ENCODE measurements at regions not wholly inside any gene's neighbourhood (a gene's known extent, or its start where the extent isn't known, plus 50 kb on each side); places are given as distances from the start of the nearest gene placed in this dataset.

DNA sequence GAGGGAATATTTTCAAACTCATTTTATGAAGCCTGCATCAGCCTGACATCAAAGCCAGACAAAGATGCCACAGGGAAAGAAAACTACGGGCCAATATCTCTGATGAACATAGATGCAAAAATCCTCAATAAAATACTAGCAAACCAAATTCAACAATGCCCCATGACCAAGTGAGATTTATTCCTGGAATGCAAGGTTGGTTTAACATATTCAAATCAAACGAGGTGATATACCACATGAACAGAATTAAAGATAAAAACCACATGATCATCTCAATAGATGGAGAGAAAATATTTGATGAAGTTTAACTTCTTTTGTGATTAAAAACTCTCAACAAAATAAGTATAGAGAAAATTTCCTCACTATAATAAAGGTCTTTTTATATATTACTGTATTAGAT, 792.0 kb upstream of the ZNF608 start:
- Histone ChIP-seq H3K4me3 (no peak overlapping the region), H3K4me1 (peaks cover 4% of the 10 kb centered on the region), H3K9me3 (peaks cover 9% of the 10 kb centered on the region), H3K27me3 (no peaks in the 10 kb centered on the region), H3K27ac (no peak overlapping the region), H3K36me3 (no peaks in the 10 kb centered on the region)
- WGBS, result 94% methylated on average over 2 of the region's 2 CpGs
- TF ChIP-seq CTCF (IDR thresholded peaks at IDR 0.05) (no peak), POLR2A (IDR thresholded peaks at IDR 0.05) (no peak), EP300 (IDR thresholded peaks at IDR 0.05) (no peak), POLR2AphosphoS5 (IDR thresholded peaks at IDR 0.05) (no peak)
- no peak for DNase-seq (ENCODE audit: low spot score in 2 of 2)

DNA sequence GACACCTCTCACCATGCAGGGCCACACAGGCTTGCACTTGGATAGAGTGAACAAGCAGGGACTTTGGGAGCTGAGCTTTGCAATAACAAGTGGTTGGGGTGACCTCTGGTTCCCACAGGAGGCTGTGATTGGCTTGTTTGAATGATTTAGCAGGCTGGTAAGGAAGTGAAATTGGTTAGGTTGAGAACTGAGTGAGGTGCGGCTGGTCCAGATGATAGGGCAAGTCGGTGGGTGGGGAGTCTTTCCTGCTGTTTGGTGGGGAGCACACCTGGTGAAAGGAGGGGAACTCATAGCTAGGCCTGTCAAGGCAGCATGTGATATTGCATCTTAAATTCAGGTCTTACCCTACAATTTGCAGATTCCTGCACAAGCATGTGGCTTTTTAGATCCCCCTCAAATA, 794.6 kb upstream of the ZNF608 start:
- Histone ChIP-seq H3K36me3 (no peaks in the 10 kb centered on the region), H3K9me3 (peaks cover 9% of the 10 kb centered on the region), H3K4me3 (no peak overlapping the region), H3K27ac (no peak overlapping the region), H3K4me1 (peaks cover 4% of the 10 kb centered on the region), H3K27me3 (no peaks in the 10 kb centered on the region)
- DNase-seq (ENCODE audit: low spot score in 2 of 2), result no peak
- WGBS, result 98% methylated on average over 2 of the region's 2 CpGs
- no peak for TF ChIP-seq POLR2AphosphoS5 (IDR thresholded peaks at IDR 0.05)
- no peak for TF ChIP-seq POLR2A (IDR thresholded peaks at IDR 0.05)
- no peak for TF ChIP-seq EP300 (IDR thresholded peaks at IDR 0.05)
- TF ChIP-seq CTCF (IDR thresholded peaks at IDR 0.05), result no peak

- H3K36me3 ChIP-seq, result no peaks in the 10 kb centered on the region
Observed at GRCh38 chr5:125549322-125549911, 803.0 kb upstream of the ZNF608 start.

GRCh38 chr5:125550274-125550673, 803.8 kb upstream of the ZNF608 start:
- Histone ChIP-seq H3K4me1 (peaks cover 10% of the 10 kb centered on the region), H3K36me3 (no peaks in the 10 kb centered on the region), H3K27me3 (no peaks in the 10 kb centered on the region), H3K9me3 (no peaks in the 10 kb centered on the region), H3K27ac (no peak overlapping the region), H3K4me3 (no peak overlapping the region)
- DNase-seq (ENCODE audit: low spot score in 2 of 2), result no peak
- no peak for TF ChIP-seq CTCF (IDR thresholded peaks at IDR 0.05)
- no peak for TF ChIP-seq POLR2A (IDR thresholded peaks at IDR 0.05)
- no peak for TF ChIP-seq POLR2AphosphoS5 (IDR thresholded peaks at IDR 0.05)
- no peak for TF ChIP-seq EP300 (IDR thresholded peaks at IDR 0.05)
- 10% methylated on average over 2 of the region's 2 CpGs for WGBS

More at GRCh38 chr5:125549322-125549911, 803.0 kb upstream of the ZNF608 start:
- DNase-seq (ENCODE audit: low spot score in 2 of 2), result no peak
- Histone ChIP-seq H3K4me1 (peaks cover 10% of the 10 kb centered on the region), H3K4me3 (no peak overlapping the region), H3K9me3 (no peaks in the 10 kb centered on the region), H3K27ac (no peak overlapping the region), H3K27me3 (no peaks in the 10 kb centered on the region)
- TF ChIP-seq POLR2AphosphoS5 (IDR thresholded peaks at IDR 0.05) (no peak), EP300 (IDR thresholded peaks at IDR 0.05) (no peak), CTCF (IDR thresholded peaks at IDR 0.05) (no peak), POLR2A (IDR thresholded peaks at IDR 0.05) (no peak)
- 17% methylated on average over 2 of the region's 2 CpGs for WGBS

- Histone ChIP-seq H3K9me3 (no peaks in the 10 kb centered on the region), H3K27me3 (no peaks in the 10 kb centered on the region), H3K4me1 (peaks cover 10% of the 10 kb centered on the region), H3K27ac (no peak overlapping the region), H3K36me3 (no peaks in the 10 kb centered on the region), H3K4me3 (no peak overlapping the region)
- no peak for DNase-seq (ENCODE audit: low spot score in 2 of 2)
- no peak for TF ChIP-seq POLR2AphosphoS5 (IDR thresholded peaks at IDR 0.05)
- no peak for TF ChIP-seq CTCF (IDR thresholded peaks at IDR 0.05)
- TF ChIP-seq EP300 (IDR thresholded peaks at IDR 0.05), result no peak
- TF ChIP-seq POLR2A (IDR thresholded peaks at IDR 0.05), result no peak
Observed at GRCh38 chr5:125551246-125551645, 804.8 kb upstream of the ZNF608 start.

Measured in suprapubic skin (tissue), 4 donors.